SKM-1 treated with dmso at 0.1 percent for 144 hours (cell line): ENCODE measurements at regions not wholly inside any gene's neighbourhood (a gene's known extent, or its start where the extent isn't known, plus 50 kb on each side); places are given as distances from the start of the nearest gene placed in this dataset.
A peak's percentile ranks its signal among the peaks of the same experiment; 100 is the strongest.
"Not testable (repeated sequence)": the region's sequence is repeated elsewhere in the genome, so short reads cannot be mapped to it uniquely, and the experiment has no call there.

Experiments
- DNase-seq: peaks from one replicate; lab custom pipeline; 2025; ENCODE audit not compliant: unreplicated experiment; lab: John Stamatoyannopoulos, UW

GRCh38 chr6:155795173-155795796, 339.6 kb upstream of the NOX3 start:
- DNase-seq = no peak

DNA sequence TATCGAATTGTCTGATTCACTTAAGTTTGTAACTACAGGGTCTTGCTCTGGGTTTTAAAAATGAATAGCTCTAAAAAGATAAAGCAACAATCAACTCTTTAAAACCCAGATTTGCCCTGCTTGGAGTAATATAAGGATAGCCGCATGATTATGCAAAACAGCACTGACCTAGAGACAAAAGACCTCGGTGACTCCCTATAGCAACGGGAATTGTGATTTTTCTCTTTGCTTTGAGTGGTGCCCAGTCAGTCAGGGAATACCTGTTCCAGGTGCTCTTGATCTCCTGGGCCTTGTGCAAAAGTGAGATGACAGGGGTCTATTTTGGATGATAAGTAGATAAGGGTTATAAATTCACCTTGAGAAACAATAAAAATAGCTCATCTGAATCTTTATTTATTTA, 336.3 kb upstream of the NOX3 start:
- DNase-seq = no peak

GRCh38 chr6:155791186-155791585, 335.5 kb upstream of the NOX3 start:
- no peak for DNase-seq

DNA sequence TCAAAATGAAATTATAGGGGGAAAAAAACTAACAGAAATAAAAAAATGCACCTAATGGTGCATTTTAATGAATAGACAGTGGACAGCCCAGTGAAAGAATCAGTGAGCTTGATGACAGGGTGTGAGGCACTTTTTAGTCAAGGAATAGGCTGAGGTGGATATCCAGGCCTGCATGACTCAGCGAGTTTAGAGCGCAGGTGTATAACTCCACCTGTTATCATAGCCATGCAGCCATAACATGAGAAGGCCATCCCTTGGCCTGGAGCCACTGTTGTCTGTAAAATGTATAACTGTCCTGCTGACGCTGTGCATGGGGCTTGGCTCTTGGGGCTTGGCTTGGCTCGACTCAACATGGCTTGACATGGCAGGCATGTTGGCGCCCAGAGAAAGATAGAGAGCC, 331.5 kb upstream of the NOX3 start:
- DNase-seq = no peak

GRCh38 chr6:155786528-155786927, 330.9 kb upstream of the NOX3 start:
- no peak for DNase-seq

DNA sequence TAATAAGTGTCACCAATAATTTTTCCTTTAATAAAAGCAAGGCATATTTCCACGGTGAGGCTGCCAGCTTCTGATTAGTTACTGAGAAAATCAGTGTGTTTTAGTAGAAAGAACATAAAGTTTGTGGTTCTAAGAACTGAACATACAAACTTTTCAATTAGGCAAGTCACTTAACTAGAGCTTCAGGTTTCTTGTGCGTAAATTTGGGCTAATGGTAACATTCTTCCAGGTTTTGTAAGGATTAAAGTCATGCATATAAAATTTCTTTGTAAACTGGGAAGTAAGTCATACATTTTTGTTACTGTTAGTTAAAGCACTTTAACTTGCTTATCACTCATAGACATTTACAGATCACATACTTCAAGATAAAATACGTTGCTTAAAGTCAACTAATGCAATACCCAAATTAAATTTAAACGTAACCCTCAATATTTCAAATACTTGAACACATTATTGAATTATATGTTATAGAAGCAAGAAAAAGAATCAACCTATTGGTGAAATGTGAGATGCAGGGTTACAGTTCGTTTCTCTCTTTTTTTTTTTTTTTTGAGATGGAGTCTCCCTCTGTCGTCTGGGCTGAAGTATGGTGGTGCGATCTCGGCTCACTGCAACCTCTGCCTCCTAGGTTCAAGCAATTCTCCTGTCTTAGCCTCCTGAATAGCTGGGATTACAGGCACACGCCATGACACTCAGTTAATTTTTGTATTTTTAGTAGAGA, 327.3 kb upstream of the NOX3 start:
- DNase-seq = no peak

GRCh38 chr6:155782320-155782731, 326.7 kb upstream of the NOX3 start:
- no peak for DNase-seq

DNA sequence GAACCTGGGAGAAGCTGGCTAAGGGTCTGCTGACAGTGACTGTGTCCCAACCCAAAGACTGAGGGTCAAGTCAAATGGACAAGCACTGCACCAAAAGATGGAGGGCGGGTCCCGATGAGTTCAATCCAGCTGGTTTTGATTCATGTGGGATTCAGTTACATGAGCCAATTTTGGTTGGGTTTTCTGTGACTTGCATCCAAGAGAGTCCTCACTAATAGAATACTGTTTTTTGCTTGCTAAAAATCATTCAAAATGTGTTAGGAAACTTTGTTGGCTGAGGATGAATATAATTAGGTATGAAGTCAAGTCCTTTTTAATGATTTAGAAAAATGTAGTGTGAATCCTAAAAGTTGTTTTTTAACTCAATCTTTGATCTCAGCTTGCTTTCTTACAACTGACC, 323.8 kb upstream of the NOX3 start:
- no peak for DNase-seq

GRCh38 chr6:155778336-155778735, 322.7 kb upstream of the NOX3 start:
- DNase-seq = no peak

DNA sequence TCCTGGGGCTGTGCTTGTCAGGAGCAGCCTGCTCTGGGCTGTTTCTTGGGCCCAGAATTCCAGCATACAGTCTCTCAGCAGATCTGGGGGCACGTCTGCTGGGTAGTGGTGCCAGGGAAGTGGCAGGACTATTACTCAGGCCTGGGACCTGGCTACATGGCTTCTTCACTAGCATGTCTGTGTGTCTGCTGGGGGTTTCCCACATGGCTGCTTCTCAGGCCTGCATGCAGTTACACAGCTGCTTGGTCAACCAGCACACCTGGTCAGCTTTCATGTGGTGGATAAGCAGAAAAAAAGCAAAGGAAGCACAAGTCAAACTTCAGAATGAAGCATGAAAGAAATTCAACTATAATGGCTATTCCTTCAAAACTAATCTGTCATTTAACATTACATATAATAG, 316.2 kb upstream of the NOX3 start:
- no peak for DNase-seq

- DNase-seq = no peak
These were observed 315.2 kb upstream of the NOX3 start for GRCh38 chr6:155770856-155771255.

- DNase-seq = no peak
These were observed 314.7 kb upstream of the NOX3 start for GRCh38 chr6:155770313-155770712.

GRCh38 chr6:155765275-155766194, 309.9 kb upstream of the NOX3 start:
- DNase-seq = no peak

DNA sequence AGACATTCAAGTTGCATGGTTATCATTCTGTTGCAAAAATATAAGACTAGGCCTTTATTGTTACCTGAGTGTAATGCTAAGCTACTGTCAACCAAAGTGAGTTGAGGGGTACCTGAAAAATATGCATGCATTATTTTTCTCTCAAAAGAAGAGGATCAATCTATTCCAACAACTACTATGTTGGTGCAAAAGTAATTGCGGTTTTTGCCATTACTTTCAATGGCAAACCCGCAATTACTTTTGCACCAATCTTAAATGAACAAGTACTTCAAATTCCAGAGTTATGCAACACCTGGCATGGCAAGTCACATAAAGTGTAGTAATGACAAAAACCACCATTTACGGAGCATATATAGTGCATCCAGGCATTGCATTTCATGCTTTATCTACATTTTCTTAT, 307.0 kb upstream of the NOX3 start:
- DNase-seq = no peak

- DNase-seq = no peak
These were observed 299.8 kb upstream of the NOX3 start for GRCh38 chr6:155755452-155755851.

DNA sequence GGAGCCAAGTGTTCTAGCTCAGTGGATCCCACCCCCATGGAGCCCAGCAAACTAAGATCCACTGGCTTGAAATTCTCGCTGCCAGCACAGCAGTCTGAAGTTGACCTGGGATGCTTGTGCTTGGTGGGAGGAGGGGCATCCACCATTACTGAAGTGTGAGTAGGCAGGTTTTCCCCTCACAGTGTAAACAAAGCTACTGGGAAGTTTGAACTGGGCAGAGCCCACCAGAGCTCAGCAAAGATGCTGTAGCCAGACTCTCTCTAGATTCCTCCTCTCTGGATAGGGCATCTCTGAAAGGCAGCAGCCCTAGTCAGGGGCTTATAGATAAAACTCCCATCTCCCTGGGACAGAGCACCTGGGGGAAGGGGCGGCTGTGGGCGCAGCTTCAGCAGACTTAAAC, 293.1 kb upstream of the NOX3 start:
- not testable (repeated sequence) for DNase-seq

- no peak for DNase-seq
These were observed 291.9 kb upstream of the NOX3 start for GRCh38 chr6:155747491-155747890.

DNA sequence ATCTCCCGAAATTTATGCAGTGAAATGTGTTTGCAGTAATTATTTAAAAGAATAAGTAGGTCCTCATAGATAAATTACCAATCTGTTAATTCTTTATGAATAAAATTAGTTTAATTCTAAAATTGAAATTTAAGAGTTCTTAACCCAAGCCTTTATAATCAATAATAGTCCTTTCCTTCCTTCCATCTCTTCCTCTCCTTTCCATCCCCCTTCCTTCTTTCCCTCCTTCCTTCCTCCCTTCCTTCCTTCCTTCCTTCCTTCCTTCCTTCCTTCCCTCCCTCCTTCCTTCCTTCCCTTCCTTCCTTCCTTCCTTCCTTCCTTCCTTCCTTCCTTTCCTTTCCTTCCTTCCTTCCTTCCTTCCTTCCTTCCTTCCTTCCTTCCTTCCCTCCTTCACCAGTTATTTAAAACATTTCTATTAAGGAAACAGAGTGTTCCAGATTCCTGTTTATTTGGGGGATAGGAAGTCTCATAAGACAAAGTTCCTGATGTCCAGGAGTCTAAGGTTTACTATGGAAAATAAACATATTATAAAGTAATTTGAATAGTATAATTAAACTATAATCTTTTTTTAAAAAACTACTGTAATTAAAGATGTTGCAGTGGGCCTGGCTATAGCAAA, 285.3 kb upstream of the NOX3 start:
- DNase-seq = no peak

GRCh38 chr6:155738602-155739105, 283.0 kb upstream of the NOX3 start:
- DNase-seq = no peak

DNA sequence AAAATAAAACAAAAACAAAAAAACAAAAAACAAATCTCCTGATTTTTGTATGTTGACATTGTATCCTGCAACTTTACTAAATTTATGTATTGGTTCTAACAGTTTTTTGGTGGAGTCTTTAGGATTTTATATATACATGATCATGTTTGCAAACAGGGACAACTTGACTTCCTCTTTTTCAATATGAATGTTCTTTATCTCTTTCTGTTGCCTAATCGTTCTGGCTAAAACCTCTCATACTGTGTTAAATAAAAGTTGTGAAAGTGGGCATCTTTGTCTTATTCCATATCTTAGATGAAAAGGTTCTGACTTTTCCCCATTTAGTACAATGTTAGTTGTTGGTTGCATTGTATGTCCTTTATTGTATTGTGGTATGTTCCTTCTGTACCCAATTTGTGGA, 261.7 kb upstream of the NOX3 start:
- DNase-seq = peak; percentile 47

DNA sequence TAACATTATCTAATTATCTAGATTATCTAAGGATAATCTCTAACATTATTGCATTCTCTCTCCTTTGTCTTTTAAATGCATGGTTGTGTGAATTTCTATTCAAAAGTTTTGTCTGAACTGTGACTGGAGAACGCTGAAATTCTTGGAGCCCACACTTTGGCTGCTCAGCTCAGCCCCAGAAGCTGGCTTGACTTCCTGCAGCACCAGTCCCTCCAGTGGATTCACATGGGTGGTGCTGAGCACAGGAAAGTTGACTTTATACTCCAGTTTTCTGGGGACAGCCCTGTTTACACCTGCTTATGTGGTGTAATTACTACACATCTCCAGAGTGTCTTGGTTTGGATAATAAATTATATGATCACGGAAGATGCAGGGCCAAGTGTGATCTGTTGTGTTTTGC, 255.1 kb upstream of the NOX3 start:
- no peak for DNase-seq
